ENCODE measurements at regions not wholly inside any gene's neighbourhood (a gene's known extent, or its start where the extent isn't known, plus 50 kb on each side); places are given as distances from the start of the nearest gene placed in this dataset.

DNA sequence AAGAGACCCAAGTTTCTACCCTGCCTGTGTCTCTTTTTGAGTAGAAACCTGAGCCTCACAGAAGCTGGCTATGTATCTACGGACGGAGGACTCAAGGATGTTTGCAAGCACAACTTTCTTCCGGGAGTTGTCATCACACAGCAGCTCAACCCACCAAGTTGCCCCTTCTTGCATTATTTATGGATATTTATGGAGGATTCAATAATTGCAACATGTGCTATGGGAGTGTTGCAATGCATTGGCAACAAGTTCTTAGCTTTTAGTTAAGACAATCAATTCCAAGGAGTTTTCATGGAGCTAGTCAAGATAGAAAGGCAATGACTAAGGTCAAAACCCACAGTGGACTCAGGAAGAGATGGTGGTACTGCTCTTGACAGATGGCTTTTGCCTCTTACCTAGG, 336.9 kb downstream of the ENC1 start:
- Histone ChIP-seq H3K4me1 (no peaks in the 10 kb centered on the region), H3K4me3 (no peak overlapping the region), H3K9me3 (no peaks in the 10 kb centered on the region), H3K27ac (no peak overlapping the region), H3K27me3 (ENCODE audit: insufficient read depth in 3 of 3, low read length in 2 of 3) (no peaks in the 10 kb centered on the region), H3K36me3 (ENCODE audit: insufficient read depth in 1 of 2, low read depth in 1 of 2) (no peaks in the 10 kb centered on the region)
- intact Hi-C loops (cut with DNase I): no loop called here
- 73 to 94% (median 90%) methylated on average over 3 of the region's 3 CpGs for WGBS, 3 donors
- peak in 1 of 4 donors; percentile 24 for ATAC-seq
- TF ChIP-seq CTCF (IDR thresholded peaks at IDR 0.05): no peak
- no peak for DNase-seq

DNA sequence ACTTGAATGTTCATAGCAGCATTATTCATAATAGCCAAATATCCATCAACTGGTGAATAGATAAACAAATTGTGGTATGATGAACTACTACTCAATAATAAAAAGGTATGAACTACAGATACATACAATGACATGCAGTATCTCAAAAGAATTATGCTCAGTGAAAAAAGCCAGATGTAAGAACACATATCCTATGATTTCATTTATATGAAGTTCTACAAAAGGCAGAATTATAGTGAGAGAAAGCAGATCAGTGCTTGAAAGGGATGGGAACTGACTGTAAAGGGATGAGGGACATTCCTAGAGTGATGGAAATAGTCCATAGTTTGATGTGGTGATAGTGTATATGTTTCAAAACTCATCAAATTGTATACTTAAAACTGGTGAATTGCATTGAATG, 339.0 kb downstream of the ENC1 start:
- Histone ChIP-seq H3K27ac (no peak overlapping the region), H3K4me3 (no peak overlapping the region), H3K4me1 (no peaks in the 10 kb centered on the region), H3K27me3 (ENCODE audit: insufficient read depth in 3 of 3, low read length in 2 of 3) (no peaks in the 10 kb centered on the region), H3K36me3 (ENCODE audit: insufficient read depth in 1 of 2, low read depth in 1 of 2) (no peaks in the 10 kb centered on the region), H3K9me3 (no peaks in the 10 kb centered on the region)
- DNase-seq: no peak
- ATAC-seq: no peak
- intact Hi-C loops (cut with DNase I): no loop called here
- TF ChIP-seq CTCF (IDR thresholded peaks at IDR 0.05): no peak

DNA sequence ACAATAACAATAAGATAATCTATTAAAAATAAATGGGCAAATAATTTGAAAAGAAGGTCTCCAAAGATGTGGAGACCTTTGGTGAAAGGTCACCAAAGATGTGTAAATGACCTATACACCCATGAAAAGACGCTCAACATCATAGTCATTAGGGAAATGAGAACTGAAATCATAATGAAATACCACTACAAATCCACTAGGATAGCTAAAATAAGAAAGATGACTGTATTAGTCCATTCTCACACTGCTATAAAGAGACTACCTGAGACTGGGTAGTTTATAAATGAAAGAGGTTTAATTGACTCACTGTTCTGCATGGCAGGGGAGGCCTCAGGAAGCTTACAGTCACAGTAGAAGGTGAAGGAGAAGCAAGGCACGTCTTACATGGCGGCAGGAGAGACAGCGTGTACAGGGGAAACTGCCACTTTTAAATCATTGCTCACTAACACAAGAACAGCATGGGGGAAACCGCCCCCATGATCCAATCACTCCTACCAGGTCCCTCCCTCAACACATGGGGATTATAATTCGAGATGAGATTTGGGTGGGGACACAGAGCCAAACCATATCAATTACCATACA, 339.6 kb downstream of the ENC1 start:
- no peak for DNase-seq
- H3K36me3 ChIP-seq (ENCODE audit: insufficient read depth in 1 of 2, low read depth in 1 of 2): no peaks in the 10 kb centered on the region
- no peaks in the 10 kb centered on the region for H3K4me1 ChIP-seq
- no peak overlapping the region for H3K27ac ChIP-seq
- H3K4me3 ChIP-seq: no peak overlapping the region
- intact Hi-C loops (cut with DNase I): no loop called here
- no peaks in the 10 kb centered on the region for H3K9me3 ChIP-seq
- no peaks in the 10 kb centered on the region for H3K27me3 ChIP-seq (ENCODE audit: insufficient read depth in 3 of 3, low read length in 2 of 3)
- no peak for TF ChIP-seq CTCF (IDR thresholded peaks at IDR 0.05)
- WGBS, 3 donors: 90 to 95% (median 91%) methylated on average over 6 of the region's 6 CpGs
- ATAC-seq: no peak

DNA sequence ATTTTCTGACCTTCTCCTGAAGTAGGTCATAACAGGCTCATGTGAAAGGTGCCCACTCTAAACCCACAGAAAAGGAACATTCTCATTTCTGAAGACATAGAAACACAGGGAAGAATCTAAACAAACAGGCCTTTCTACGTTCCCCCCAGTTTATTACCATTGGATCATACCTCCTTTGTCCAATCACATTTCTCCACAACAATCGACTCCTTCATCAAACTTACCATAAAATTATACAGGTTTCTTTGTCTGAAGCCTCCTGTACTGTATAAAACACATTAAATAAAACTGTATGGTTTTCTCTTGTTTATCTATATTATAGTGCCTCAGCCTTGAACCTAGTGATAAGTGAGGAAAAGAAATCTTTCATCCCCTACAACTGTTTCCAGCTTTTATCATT, 340.7 kb downstream of the ENC1 start:
- no peaks in the 10 kb centered on the region for H3K27me3 ChIP-seq (ENCODE audit: insufficient read depth in 3 of 3, low read length in 2 of 3)
- intact Hi-C loops (cut with DNase I): loop anchor here in 1 of 2 donors (10.0 kb wide), 1 partner anchor 345 kb away; the partner anchor contains the start of gene ENC1
- no peak for TF ChIP-seq CTCF (IDR thresholded peaks at IDR 0.05)
- no peaks in the 10 kb centered on the region for H3K36me3 ChIP-seq (ENCODE audit: insufficient read depth in 1 of 2, low read depth in 1 of 2)
- ATAC-seq (no peak), DNase-seq (no peak)
- no peak overlapping the region for H3K4me3 ChIP-seq
- WGBS, 3 donors: 94 to 99% (median 96%) methylated on average over 2 of the region's 2 CpGs
- H3K9me3 ChIP-seq: no peaks in the 10 kb centered on the region
- H3K4me1 ChIP-seq: no peaks in the 10 kb centered on the region
- H3K27ac ChIP-seq: no peak overlapping the region
